ENCODE measurements at regions not wholly inside any gene's neighbourhood (a gene's known extent, or its start where the extent isn't known, plus 50 kb on each side); places are given as distances from the start of the nearest gene placed in this dataset.

GRCh38 chr3:74842649-74843048, 228.2 kb upstream of the CNTN3 start (continued):
- TF ChIP-seq ZNF518B (CRISPR knock-in tag; IDR thresholded peaks at IDR 0.05) (no peak), ZNF76 (CRISPR knock-in tag; IDR thresholded peaks at IDR 0.05; ENCODE audit: borderline replicate concordance) (no peak), ZFP30 (CRISPR knock-in tag; IDR thresholded peaks at IDR 0.05; ENCODE audit: borderline replicate concordance) (no peak)

GRCh38 chr3:74842141-74842540, 227.7 kb upstream of the CNTN3 start:
- H3K79me2 ChIP-seq (ENCODE audit: control insufficient read depth, insufficient read depth, low read length) = no peaks in the 10 kb centered on the region
- intact Hi-C loops (cut with micrococcal nuclease) (no loop called here), in situ Hi-C loops (cut with MboI) (no loop called here)
- ChIA-PET POLR2A (no interaction called here), CTCF (ENCODE audit: low intra/inter-chr PET ratio) (no interaction called here)
- no peak overlapping the region for H3K4me2 ChIP-seq (ENCODE audit: insufficient read depth, low read length)
- no peak overlapping the region for H3K9ac ChIP-seq (ENCODE audit: insufficient read depth in 1 of 2, low read depth in 2 of 2, low read length in 2 of 2)
- no TSS peak for BruUV-seq (replicated peaks)
- H4K20me1 ChIP-seq (replicated peaks; ENCODE audit: control insufficient read depth, insufficient read depth, low read length) = no peaks in the 10 kb centered on the region
- WGBS (ENCODE audit: insufficient coverage, low coverage, missing lambda C conversion rate) = 0% methylated on average over 1 of the region's 1 CpG
- H3K27ac ChIP-seq (ENCODE audit: extremely low read depth, low read depth, low read length) = no peak overlapping the region
- no peaks in the 10 kb centered on the region for H3K36me3 ChIP-seq (ENCODE audit: control insufficient read depth, insufficient read depth, low read length)
- no peak for DNase-seq (ENCODE audit: extremely low read depth in 1 of 4, low spot score in 3 of 4)
- H2AFZ ChIP-seq (ENCODE audit: low read depth, low read length) = no peak overlapping the region
- TF ChIP-seq GTF2E2 (tag; IDR thresholded peaks at IDR 0.05) = no peak
- no peak for ATAC-seq
- no peaks in the 10 kb centered on the region for H3K27me3 ChIP-seq (ENCODE audit: control insufficient read depth in 2 of 2, insufficient read depth in 2 of 2, low read length in 2 of 2)
- H3K4me1 ChIP-seq (replicated peaks in 1 of 2; ENCODE audit: control insufficient read depth in 2 of 2, insufficient read depth in 2 of 2, low read length in 2 of 2) = no peaks in the 10 kb centered on the region
- H3K9me1 ChIP-seq (ENCODE audit: control insufficient read depth, insufficient read depth, low read length) = no peaks in the 10 kb centered on the region
- no peak for FAIRE-seq
- no peaks in the 10 kb centered on the region for H3K9me3 ChIP-seq (replicated peaks; ENCODE audit: control insufficient read depth, insufficient read depth, low read depth, low read length)
- no peak overlapping the region for H3K4me3 ChIP-seq

All from K562 (cell line).